ENCODE measurements at regions not wholly inside any gene's neighbourhood (a gene's known extent, or its start where the extent isn't known, plus 50 kb on each side); places are given as distances from the start of the nearest gene placed in this dataset.

- no peak overlapping the region for H3K27ac ChIP-seq
- peak; percentile 80 for TF ChIP-seq CTCF (IDR thresholded peaks at IDR 0.05)
- TF ChIP-seq ZFX (IDR thresholded peaks at IDR 0.05; ENCODE audit: borderline replicate concordance) = no peak
Observed at GRCh38 chr5:115389799-115390382, 93.4 kb upstream of the CCDC112 start.

- no peak overlapping the region for H3K27ac ChIP-seq
- TF ChIP-seq CTCF (IDR thresholded peaks at IDR 0.05) = no peak
- TF ChIP-seq ZFX (IDR thresholded peaks at IDR 0.05; ENCODE audit: borderline replicate concordance) = no peak
Observed at GRCh38 chr5:115389034-115389798, 92.8 kb upstream of the CCDC112 start.

- no peak overlapping the region for H3K27ac ChIP-seq
- TF ChIP-seq ZFX (IDR thresholded peaks at IDR 0.05; ENCODE audit: borderline replicate concordance) = no peak
Observed at GRCh38 chr5:115388240-115388639, 91.8 kb upstream of the CCDC112 start.

GRCh38 chr5:115387816-115388215 is 91.4 kb upstream of the CCDC112 start:
- no peak for TF ChIP-seq ZFX (IDR thresholded peaks at IDR 0.05; ENCODE audit: borderline replicate concordance)
- no peak for TF ChIP-seq CTCF (IDR thresholded peaks at IDR 0.05)
- H3K27ac ChIP-seq = no peak overlapping the region

GRCh38 chr5:115386657-115387056 is 90.2 kb upstream of the CCDC112 start:
- TF ChIP-seq CTCF (IDR thresholded peaks at IDR 0.05) (no peak), ZFX (IDR thresholded peaks at IDR 0.05; ENCODE audit: borderline replicate concordance) (no peak)

GRCh38 chr5:115384587-115385375 is 88.3 kb upstream of the CCDC112 start:
- H3K27ac ChIP-seq = no peak overlapping the region
- no peak for TF ChIP-seq ZFX (IDR thresholded peaks at IDR 0.05; ENCODE audit: borderline replicate concordance)
- no peak for TF ChIP-seq CTCF (IDR thresholded peaks at IDR 0.05)

More at GRCh38 chr5:115386657-115387056, 90.2 kb upstream of the CCDC112 start:
- no peak overlapping the region for H3K27ac ChIP-seq

- no peak for TF ChIP-seq ZFX (IDR thresholded peaks at IDR 0.05; ENCODE audit: borderline replicate concordance)
- no peak for TF ChIP-seq CTCF (IDR thresholded peaks at IDR 0.05)
- no peak overlapping the region for H3K27ac ChIP-seq
Observed at GRCh38 chr5:115382989-115383388, 86.5 kb upstream of the CCDC112 start.

All from 22Rv1 (cell line).